ENCODE measurements at regions not wholly inside any gene's neighbourhood (a gene's known extent, or its start where the extent isn't known, plus 50 kb on each side); places are given as distances from the start of the nearest gene placed in this dataset.

DNA sequence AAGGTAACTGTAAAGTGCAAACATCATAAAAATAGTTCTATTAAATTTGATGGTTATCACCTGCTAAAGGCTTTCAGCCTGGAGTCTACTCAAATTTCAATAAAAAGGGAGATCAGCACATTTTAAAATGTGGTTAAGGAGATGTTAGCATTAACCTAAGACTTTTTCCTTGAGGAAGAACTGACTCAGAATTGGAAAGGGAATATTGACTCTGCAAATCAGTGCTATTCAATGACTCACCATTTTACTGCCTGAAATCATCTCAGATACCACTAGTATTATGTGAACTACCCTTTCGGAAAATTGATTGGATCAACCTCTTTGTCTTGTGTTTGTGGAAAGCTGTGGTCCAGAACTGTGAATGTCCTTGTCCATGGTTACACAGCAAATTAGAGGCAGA is 113.3 kb downstream of the ADRB2 start:
- ATAC-seq (ENCODE audit: low read depth) = peak; percentile 63
- no TSS peak for BruUV-seq (replicated peaks)
- CTCF ChIA-PET = no interaction called here

More for the DNA sequence above, 113.3 kb downstream of the ADRB2 start:
- H3K23ac ChIP-seq (ENCODE audit: low read depth, low read length) = no peak overlapping the region
- no peak overlapping the region for H3K4ac ChIP-seq (ENCODE audit: low read depth, low read length)
- H2BK20ac ChIP-seq (ENCODE audit: low read depth, low read length) = no peak overlapping the region
- in situ Hi-C loops (cut with MboI; ENCODE audit: low sequenced_read_pairs) = no loop called here
- intact Hi-C loops (cut with micrococcal nuclease) = no loop called here
- H3K79me1 ChIP-seq (ENCODE audit: low read depth in 1 of 2, low read length in 2 of 2) = no peaks in the 10 kb centered on the region
- no peak overlapping the region for H4K91ac ChIP-seq (ENCODE audit: insufficient read depth, low read depth, low read length)
- H2BK120ac ChIP-seq (ENCODE audit: low read depth, low read length) = no peak overlapping the region
- no peak overlapping the region for H4K8ac ChIP-seq (ENCODE audit: low read depth in 2 of 2, low read length in 2 of 2)
- no peaks in the 10 kb centered on the region for H4K20me1 ChIP-seq (ENCODE audit: insufficient read depth, low read length)
- H3K27me3 ChIP-seq (ENCODE audit: control insufficient read depth, insufficient read depth, low read length) = no peaks in the 10 kb centered on the region
- H4K5ac ChIP-seq (ENCODE audit: low read depth, low read length) = no peak overlapping the region
- no peak overlapping the region for H3K56ac ChIP-seq (ENCODE audit: extremely low read depth, insufficient read depth, low read length)
- DNase-seq = peak; percentile 77
- H2AK9ac ChIP-seq (replicated peaks; ENCODE audit: low read depth, low read length, poor library complexity) = no peak overlapping the region
- H3K4me2 ChIP-seq (ENCODE audit: low read depth, low read length) = no peak overlapping the region
- dilution Hi-C loops (cut with HindIII; ENCODE audit: low sequenced_read_pairs, unreplicated experiment) = no loop called here
- no peak overlapping the region for H3K14ac ChIP-seq (replicated peaks; ENCODE audit: low read depth, low read length)
- H3K9me3 ChIP-seq (ENCODE audit: control insufficient read depth, insufficient read depth, low read length) = no peaks in the 10 kb centered on the region
- POLR2A ChIA-PET (ENCODE audit: unreplicated experiment) = no interaction called here
- no peaks in the 10 kb centered on the region for H3K4me1 ChIP-seq (ENCODE audit: control insufficient read depth, insufficient read depth, low read length)
- H3K18ac ChIP-seq (ENCODE audit: low read depth, low read length) = no peak overlapping the region
- no peak overlapping the region for H3K9ac ChIP-seq (ENCODE audit: low read depth, low read length)
- H2AFZ ChIP-seq (replicated peaks; ENCODE audit: low read length, poor library complexity) = no peak overlapping the region
- no peak overlapping the region for H3K4me3 ChIP-seq (ENCODE audit: insufficient read depth, low read depth, low read length)
- H2BK5ac ChIP-seq (ENCODE audit: low read depth, low read length, poor library complexity, severe bottlenecking) = no peak overlapping the region
- no peaks in the 10 kb centered on the region for H3K36me3 ChIP-seq (ENCODE audit: control insufficient read depth, insufficient read depth, low read length)
- no peaks in the 10 kb centered on the region for H3K9me1 ChIP-seq (ENCODE audit: insufficient read depth, low read length)
- H2AK5ac ChIP-seq (ENCODE audit: low read depth, low read length) = no peak overlapping the region
- H3K27ac ChIP-seq (ENCODE audit: insufficient read depth, low read length) = no peak overlapping the region
- H2BK15ac ChIP-seq (ENCODE audit: low read depth, low read length) = no peak overlapping the region
- no CpG with 5 or more reads among the region's 1 CpG for WGBS, 2 experiments (ENCODE audit: extremely low coverage in 2 of 2, insufficient read length in 1 of 2)
- TF ChIP-seq NFE2L2 (IDR thresholded peaks at IDR 0.05; ENCODE audit: low read depth, low read length) (no peak), FOS (IDR thresholded peaks at IDR 0.05; ENCODE audit: low read depth, low read length) (0 out of 2 replicates have a peak, but pooled peaks have one; percentile 45), MAFK (IDR thresholded peaks at IDR 0.05; ENCODE audit: low read depth, low read length) (peak; percentile 67), SMC3 (IDR thresholded peaks at IDR 0.05; ENCODE audit: low read depth, low read length) (no peak), RFX5 (IDR thresholded peaks at IDR 0.05; ENCODE audit: low read depth, low read length) (no peak), CEBPB (IDR thresholded peaks at IDR 0.05; ENCODE audit: low read depth, low read length) (no peak), CHD1 (IDR thresholded peaks at IDR 0.05; ENCODE audit: low read depth, low read length) (no peak), BHLHE40 (IDR thresholded peaks at IDR 0.05; ENCODE audit: low read depth, low read length) (no peak), MXI1 (IDR thresholded peaks at IDR 0.05; ENCODE audit: borderline replicate concordance, low read depth, low read length) (no peak)
- TF ChIP-seq, protein P1, sequence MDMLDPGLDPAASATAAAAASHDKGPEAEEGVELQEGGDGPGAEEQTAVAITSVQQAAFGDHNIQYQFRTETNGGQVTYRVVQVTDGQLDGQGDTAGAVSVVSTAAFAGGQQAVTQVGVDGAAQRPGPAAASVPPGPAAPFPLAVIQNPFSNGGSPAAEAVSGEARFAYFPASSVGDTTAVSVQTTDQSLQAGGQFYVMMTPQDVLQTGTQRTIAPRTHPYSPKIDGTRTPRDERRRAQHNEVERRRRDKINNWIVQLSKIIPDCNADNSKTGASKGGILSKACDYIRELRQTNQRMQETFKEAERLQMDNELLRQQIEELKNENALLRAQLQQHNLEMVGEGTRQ (IDR thresholded peaks at IDR 0.05; ENCODE audit: low read depth, low read length) = no peak
- TF ChIP-seq, protein P2, sequence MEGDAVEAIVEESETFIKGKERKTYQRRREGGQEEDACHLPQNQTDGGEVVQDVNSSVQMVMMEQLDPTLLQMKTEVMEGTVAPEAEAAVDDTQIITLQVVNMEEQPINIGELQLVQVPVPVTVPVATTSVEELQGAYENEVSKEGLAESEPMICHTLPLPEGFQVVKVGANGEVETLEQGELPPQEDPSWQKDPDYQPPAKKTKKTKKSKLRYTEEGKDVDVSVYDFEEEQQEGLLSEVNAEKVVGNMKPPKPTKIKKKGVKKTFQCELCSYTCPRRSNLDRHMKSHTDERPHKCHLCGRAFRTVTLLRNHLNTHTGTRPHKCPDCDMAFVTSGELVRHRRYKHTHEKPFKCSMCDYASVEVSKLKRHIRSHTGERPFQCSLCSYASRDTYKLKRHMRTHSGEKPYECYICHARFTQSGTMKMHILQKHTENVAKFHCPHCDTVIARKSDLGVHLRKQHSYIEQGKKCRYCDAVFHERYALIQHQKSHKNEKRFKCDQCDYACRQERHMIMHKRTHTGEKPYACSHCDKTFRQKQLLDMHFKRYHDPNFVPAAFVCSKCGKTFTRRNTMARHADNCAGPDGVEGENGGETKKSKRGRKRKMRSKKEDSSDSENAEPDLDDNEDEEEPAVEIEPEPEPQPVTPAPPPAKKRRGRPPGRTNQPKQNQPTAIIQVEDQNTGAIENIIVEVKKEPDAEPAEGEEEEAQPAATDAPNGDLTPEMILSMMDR (conservative IDR thresholded peaks at IDR 0.05; ENCODE audit: low read depth, low read length) = no peak
- TF ChIP-seq, protein P3, sequence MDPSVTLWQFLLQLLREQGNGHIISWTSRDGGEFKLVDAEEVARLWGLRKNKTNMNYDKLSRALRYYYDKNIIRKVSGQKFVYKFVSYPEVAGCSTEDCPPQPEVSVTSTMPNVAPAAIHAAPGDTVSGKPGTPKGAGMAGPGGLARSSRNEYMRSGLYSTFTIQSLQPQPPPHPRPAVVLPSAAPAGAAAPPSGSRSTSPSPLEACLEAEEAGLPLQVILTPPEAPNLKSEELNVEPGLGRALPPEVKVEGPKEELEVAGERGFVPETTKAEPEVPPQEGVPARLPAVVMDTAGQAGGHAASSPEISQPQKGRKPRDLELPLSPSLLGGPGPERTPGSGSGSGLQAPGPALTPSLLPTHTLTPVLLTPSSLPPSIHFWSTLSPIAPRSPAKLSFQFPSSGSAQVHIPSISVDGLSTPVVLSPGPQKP (IDR thresholded peaks at IDR 0.05; ENCODE audit: borderline replicate concordance, low read depth, low read length) = no peak

Data from IMR-90 (cell line).